Breast epithelium (tissue), 3 donors: ENCODE measurements at regions not wholly inside any gene's neighbourhood (a gene's known extent, or its start where the extent isn't known, plus 50 kb on each side); places are given as distances from the start of the nearest gene placed in this dataset.

Source experiments
- CTCF ChIP-seq, 3 donors: fragments of 450-650 bp; IDR thresholded peaks; one replicate each; pipeline ENCODE4 v1.5.1; 2016 to 2017; ENCODE audit warnings: antibody characterized with exemption in 3 of 3, mild to moderate bottlenecking in 3 of 3, moderate library complexity in 3 of 3
- POLR2A ChIP-seq: fragments of 450-650 bp; IDR thresholded peaks from one replicate; pipeline ENCODE4 v1.6.1; 2016; ENCODE audit warnings: antibody characterized with exemption, mild to moderate bottlenecking, moderate library complexity
- POLR2AphosphoS5 ChIP-seq, 3 donors: sonication (generic); formaldehyde crosslinking; IDR thresholded peaks; one replicate each; pipeline ENCODE4 v1.6.1; 2017; ENCODE audit warnings: antibody characterized with exemption in 3 of 3

DNA sequence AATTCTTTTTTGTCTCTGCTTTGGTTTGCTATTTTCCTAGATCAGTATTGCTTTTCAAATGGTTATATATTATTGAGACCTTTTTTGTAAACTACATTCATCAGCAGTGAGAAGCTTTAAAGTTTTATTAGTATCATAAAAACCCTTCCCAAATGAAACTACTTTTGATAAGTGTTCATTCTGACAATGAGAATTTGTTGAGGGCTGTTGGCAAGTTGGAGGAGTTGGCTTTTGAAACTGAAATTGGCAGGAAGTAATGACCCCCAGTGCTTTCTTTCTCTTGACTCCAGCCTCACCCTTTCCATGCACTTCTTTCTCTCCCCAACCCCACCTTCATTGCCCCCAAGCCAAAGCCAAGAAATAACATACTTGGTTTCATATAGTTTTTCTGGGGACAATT, 113.8 kb downstream of the ZIC5 start:
- TF ChIP-seq POLR2AphosphoS5 (IDR thresholded peaks at IDR 0.05), result no peak
- TF ChIP-seq CTCF (IDR thresholded peaks at IDR 0.05), result no peak
- no peak for TF ChIP-seq POLR2A
